Epithelial cell of esophagus (primary cell): ENCODE measurements at regions not wholly inside any gene's neighbourhood (a gene's known extent, or its start where the extent isn't known, plus 50 kb on each side); places are given as distances from the start of the nearest gene placed in this dataset.

ENCODE experiments used
- DNase-seq: peaks from one replicate; pipeline ENCODE4 v3.0.0; 2010; ENCODE audit warnings: low read depth
- H3K4me3 ChIP-seq: 2 replicates; pipeline ENCODE4 v1.5.1; 2011; ENCODE audit warnings: mild to moderate bottlenecking, low read length, control low read depth
- CTCF ChIP-seq: IDR thresholded peaks from 2 replicates; pipeline ENCODE4 v1.5.1; 2011; ENCODE audit warnings: low read depth, mild to moderate bottlenecking, low read length, control low read depth, inconsistent platforms; ENCODE audit not compliant: insufficient read depth; ENCODE audit errors: missing control alignments

- DNase-seq = peak; percentile 81
- no peak for TF ChIP-seq CTCF
- no peak overlapping the region for H3K4me3 ChIP-seq
Observed at GRCh38 chr11:13076961-13077360, 67.8 kb downstream of the RASSF10 start.

DNA sequence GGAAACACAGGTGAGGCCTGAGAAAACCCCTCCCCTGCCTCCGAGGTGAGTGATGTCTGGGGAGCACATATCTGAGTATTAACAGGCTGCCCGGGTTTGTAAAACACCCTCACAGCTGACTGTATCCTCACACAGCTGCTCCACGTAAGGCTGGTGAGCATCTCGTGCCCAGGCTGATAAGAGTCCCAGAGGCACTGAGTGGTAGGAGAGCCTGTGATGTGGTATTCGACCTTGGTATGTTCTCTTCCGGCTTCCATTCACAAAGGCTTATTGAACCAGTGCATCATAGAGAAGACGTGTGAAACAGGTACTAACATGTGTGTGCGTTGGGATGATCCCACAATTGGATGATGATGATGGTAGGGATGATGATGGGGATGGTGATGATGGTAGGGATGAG lies 71.7 kb downstream of the RASSF10 start:
- DNase-seq = no peak
- no peak overlapping the region for H3K4me3 ChIP-seq
- TF ChIP-seq CTCF = no peak

DNA sequence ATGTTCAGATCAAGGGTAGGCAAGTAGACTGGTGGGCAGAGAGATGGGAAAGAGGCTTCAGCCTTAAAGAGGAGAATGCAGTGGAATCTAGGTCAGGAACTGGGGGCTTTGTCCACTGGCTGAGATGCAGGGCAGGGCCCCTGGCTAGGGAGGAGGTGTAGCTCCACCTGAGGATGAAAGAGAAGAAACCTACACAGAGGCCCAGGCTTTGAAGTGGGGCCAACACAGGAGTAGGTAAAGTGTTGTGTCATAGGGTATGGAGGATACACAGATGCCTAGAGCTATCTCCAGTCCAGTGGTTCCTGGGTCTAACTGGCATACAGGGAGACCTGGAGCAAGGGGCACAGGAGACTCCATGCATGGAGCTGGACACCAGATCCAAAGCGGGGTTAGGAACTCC lies 73.5 kb downstream of the RASSF10 start:
- no peak for TF ChIP-seq CTCF
- H3K4me3 ChIP-seq = no peak overlapping the region

GRCh38 chr11:13090228-13090708 lies 81.2 kb downstream of the RASSF10 start:
- no peak for TF ChIP-seq CTCF
- no peak for DNase-seq
- no peak overlapping the region for H3K4me3 ChIP-seq

More for the DNA sequence above, 73.5 kb downstream of the RASSF10 start:
- DNase-seq = no peak

DNA sequence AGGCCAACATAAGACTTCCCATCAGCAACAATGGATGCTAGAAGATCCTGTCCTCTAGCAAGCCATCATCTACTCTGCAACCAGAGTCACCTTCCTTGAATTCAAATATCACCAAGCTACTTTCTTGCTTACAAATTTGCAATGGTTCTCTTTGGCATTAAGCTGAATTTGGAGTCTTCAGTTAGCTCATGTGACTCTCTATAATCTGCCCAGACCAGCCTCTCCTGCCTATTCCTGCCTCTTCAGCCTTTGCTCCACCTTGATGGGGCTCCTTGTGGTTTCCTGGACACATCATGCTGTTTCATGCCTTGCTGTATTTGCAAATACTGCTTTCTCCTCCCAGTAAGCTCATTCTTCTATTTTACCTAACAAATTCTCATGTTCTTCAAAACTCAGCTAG lies 82.3 kb downstream of the RASSF10 start:
- no peak overlapping the region for H3K4me3 ChIP-seq
- DNase-seq = peak; percentile 95
- TF ChIP-seq CTCF = no peak

- TF ChIP-seq CTCF = no peak
- peak; percentile 77 for DNase-seq
Observed at GRCh38 chr11:13091804-13092203, 82.7 kb downstream of the RASSF10 start.

DNA sequence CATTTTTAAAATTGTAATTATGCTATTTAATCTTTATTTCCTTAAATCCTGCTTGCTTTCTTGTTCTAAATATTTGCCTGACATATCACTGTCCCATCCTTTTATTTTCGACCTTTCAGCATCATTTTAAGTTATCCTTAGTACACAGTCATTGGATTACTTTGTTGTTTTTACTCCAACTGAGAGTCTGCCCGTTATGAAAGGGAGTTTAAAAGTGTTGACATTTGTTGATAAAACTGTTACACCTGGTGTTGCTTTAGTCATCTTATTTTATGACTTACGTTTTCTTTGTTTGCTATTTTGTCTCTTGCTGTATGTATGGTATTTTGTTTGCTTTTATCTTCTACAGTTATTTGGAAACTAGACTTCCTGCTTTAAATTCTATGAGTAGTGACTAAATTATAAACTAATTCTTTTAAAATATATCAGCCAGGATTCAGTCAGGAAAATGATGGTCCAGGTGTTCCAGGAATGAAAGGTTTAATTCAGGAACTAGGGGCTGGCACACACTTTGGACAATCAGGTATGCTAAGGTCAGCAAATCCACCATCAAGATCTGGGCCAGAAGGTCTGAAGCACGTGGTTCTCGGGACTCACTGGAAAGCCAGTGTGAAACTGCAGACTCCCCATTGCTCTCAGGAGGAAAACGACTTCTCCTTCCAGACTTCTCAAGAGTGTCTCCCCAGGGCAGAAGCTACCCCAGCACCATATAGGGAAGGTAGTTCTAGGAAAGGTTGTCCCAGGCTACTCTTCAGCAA lies 86.0 kb downstream of the RASSF10 start:
- H3K4me3 ChIP-seq = no peak overlapping the region
- TF ChIP-seq CTCF = no peak
- DNase-seq = no peak

More at GRCh38 chr11:13091804-13092203, 82.7 kb downstream of the RASSF10 start:
- H3K4me3 ChIP-seq = no peak overlapping the region
